ENCODE measurements at regions not wholly inside any gene's neighbourhood (a gene's known extent, or its start where the extent isn't known, plus 50 kb on each side); places are given as distances from the start of the nearest gene placed in this dataset.

GRCh38 chr3:189494632-189495031 is 136.6 kb upstream of the TP63 start:
- no peaks in the 10 kb centered on the region for H3K9me3 Mint-ChIP-seq
- H3K9ac ChIP-seq (ENCODE audit: extremely low read depth, low read length, poor library complexity, severe bottlenecking): no peak overlapping the region
- H3K4me3 Mint-ChIP-seq: no peak overlapping the region
- H3K27ac ChIP-seq (ENCODE audit: low read depth, low read length): no peak overlapping the region
- no peaks in the 10 kb centered on the region for H3K36me3 ChIP-seq (ENCODE audit: control insufficient read depth, insufficient read depth, low read length)
- no peak for DNase-seq
- TF ChIP-seq, protein P1, sequence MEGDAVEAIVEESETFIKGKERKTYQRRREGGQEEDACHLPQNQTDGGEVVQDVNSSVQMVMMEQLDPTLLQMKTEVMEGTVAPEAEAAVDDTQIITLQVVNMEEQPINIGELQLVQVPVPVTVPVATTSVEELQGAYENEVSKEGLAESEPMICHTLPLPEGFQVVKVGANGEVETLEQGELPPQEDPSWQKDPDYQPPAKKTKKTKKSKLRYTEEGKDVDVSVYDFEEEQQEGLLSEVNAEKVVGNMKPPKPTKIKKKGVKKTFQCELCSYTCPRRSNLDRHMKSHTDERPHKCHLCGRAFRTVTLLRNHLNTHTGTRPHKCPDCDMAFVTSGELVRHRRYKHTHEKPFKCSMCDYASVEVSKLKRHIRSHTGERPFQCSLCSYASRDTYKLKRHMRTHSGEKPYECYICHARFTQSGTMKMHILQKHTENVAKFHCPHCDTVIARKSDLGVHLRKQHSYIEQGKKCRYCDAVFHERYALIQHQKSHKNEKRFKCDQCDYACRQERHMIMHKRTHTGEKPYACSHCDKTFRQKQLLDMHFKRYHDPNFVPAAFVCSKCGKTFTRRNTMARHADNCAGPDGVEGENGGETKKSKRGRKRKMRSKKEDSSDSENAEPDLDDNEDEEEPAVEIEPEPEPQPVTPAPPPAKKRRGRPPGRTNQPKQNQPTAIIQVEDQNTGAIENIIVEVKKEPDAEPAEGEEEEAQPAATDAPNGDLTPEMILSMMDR (conservative IDR thresholded peaks at IDR 0.05): no peak
- H3K4me3 ChIP-seq (ENCODE audit: low read length): no peak overlapping the region
- no peaks in the 10 kb centered on the region for H3K9me3 ChIP-seq (ENCODE audit: control insufficient read depth, low read length)
- no peaks in the 10 kb centered on the region for H3K27me3 Mint-ChIP-seq (ENCODE audit: insufficient read depth)
- H3K27me3 ChIP-seq (ENCODE audit: control insufficient read depth, insufficient read depth, low read length, poor library complexity, severe bottlenecking): no peaks in the 10 kb centered on the region
- no peaks in the 10 kb centered on the region for H3K4me1 ChIP-seq (ENCODE audit: control insufficient read depth, insufficient read depth, low read length)
- H3K36me3 Mint-ChIP-seq (ENCODE audit: low read depth): no peaks in the 10 kb centered on the region
- WGBS, 2 experiments (ENCODE audit: insufficient coverage in 1 of 2, insufficient read length in 1 of 2): no CpG with 5 or more reads among the region's 1 CpG
- no peak overlapping the region for H3K27ac Mint-ChIP-seq
- H3K4me1 Mint-ChIP-seq: no peaks in the 10 kb centered on the region

GRCh38 chr3:189496375-189497138 is 134.6 kb upstream of the TP63 start:
- no peaks in the 10 kb centered on the region for H3K36me3 ChIP-seq (ENCODE audit: control insufficient read depth, insufficient read depth, low read length)
- no peaks in the 10 kb centered on the region for H3K4me1 ChIP-seq (ENCODE audit: control insufficient read depth, insufficient read depth, low read length)
- no peak for DNase-seq
- H3K27ac ChIP-seq (ENCODE audit: low read depth, low read length): no peak overlapping the region
- TF ChIP-seq, protein P1 (conservative IDR thresholded peaks at IDR 0.05): no peak
- 84 to 90% methylated on average over 3 to 5 of the region's 6 CpGs for WGBS, 2 experiments (ENCODE audit: insufficient coverage in 1 of 2, insufficient read length in 1 of 2)
- Mint-ChIP-seq H3K27ac (no peak overlapping the region), H3K9me3 (no peaks in the 10 kb centered on the region), H3K36me3 (ENCODE audit: low read depth) (no peaks in the 10 kb centered on the region), H3K27me3 (ENCODE audit: insufficient read depth) (no peaks in the 10 kb centered on the region), H3K4me1 (no peaks in the 10 kb centered on the region), H3K4me3 (no peak overlapping the region)
- H3K9ac ChIP-seq (ENCODE audit: extremely low read depth, low read length, poor library complexity, severe bottlenecking): no peak overlapping the region
- H3K4me3 ChIP-seq (ENCODE audit: low read length): no peak overlapping the region
- no peaks in the 10 kb centered on the region for H3K9me3 ChIP-seq (ENCODE audit: control insufficient read depth, low read length)
- H3K27me3 ChIP-seq (ENCODE audit: control insufficient read depth, insufficient read depth, low read length, poor library complexity, severe bottlenecking): no peaks in the 10 kb centered on the region

DNA sequence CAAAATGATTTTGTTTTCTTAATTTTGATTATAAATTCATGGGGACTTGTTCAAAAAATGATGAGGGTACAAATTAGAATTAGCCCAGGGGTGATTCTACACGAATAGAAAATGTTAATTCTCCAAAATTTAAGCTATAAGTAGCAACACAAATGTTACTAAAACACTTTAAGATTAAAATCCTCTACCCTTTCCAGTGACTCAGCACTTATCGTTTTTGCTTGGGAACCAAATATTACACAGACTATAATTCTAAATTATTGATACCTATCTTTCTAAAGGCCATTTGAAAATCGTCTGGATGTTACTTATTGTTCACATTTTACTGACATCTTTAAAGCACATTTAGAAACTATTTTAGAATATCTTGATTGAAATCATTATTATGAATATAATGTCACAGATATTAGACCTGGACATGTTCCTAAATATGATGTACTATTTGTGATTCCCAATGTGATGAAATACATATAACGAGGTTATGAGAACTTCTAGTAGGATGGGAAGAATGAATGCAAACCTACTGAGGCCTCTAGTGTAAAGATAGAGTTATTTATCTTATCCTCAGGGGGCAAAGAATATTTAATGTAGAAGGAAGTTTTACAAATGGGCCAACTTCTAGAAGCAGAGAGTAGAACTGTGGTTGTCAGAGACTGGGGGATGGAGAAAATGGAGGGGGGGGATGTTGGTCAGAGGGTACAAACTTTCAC is 132.0 kb upstream of the TP63 start:
- WGBS, 2 experiments (ENCODE audit: insufficient coverage in 1 of 2, insufficient read length in 1 of 2): 80 to 88% methylated on average over 3 to 4 of the region's 4 CpGs
- Histone ChIP-seq H3K27ac (ENCODE audit: low read depth, low read length) (no peak overlapping the region), H3K9me3 (ENCODE audit: control insufficient read depth, low read length) (no peaks in the 10 kb centered on the region), H3K4me1 (ENCODE audit: control insufficient read depth, insufficient read depth, low read length) (no peaks in the 10 kb centered on the region), H3K4me3 (ENCODE audit: low read length) (no peak overlapping the region), H3K27me3 (ENCODE audit: control insufficient read depth, insufficient read depth, low read length, poor library complexity, severe bottlenecking) (no peaks in the 10 kb centered on the region), H3K36me3 (ENCODE audit: control insufficient read depth, insufficient read depth, low read length) (no peaks in the 10 kb centered on the region), H3K9ac (ENCODE audit: extremely low read depth, low read length, poor library complexity, severe bottlenecking) (no peak overlapping the region)
- no peak overlapping the region for H3K27ac Mint-ChIP-seq
- no peaks in the 10 kb centered on the region for H3K36me3 Mint-ChIP-seq (ENCODE audit: low read depth)
- TF ChIP-seq, protein P1 (conservative IDR thresholded peaks at IDR 0.05): no peak
- no peak for DNase-seq
- no peak overlapping the region for H3K4me3 Mint-ChIP-seq
- no peaks in the 10 kb centered on the region for H3K27me3 Mint-ChIP-seq (ENCODE audit: insufficient read depth)
- no peaks in the 10 kb centered on the region for H3K4me1 Mint-ChIP-seq
- H3K9me3 Mint-ChIP-seq: no peaks in the 10 kb centered on the region

Measured in endodermal cell (in vitro differentiated cells).